ENCODE measurements at regions not wholly inside any gene's neighbourhood (a gene's known extent, or its start where the extent isn't known, plus 50 kb on each side); places are given as distances from the start of the nearest gene placed in this dataset.

- TF ChIP-seq JUNB (IDR thresholded peaks at IDR 0.05; ENCODE audit: unreplicated experiment) (no peak), NANOG (IDR thresholded peaks at IDR 0.05; ENCODE audit: borderline replicate concordance) (no peak), CREB1 (CRISPR knock-in tag; IDR thresholded peaks at IDR 0.05; ENCODE audit: low read depth) (no peak), ZNF331 (CRISPR knock-in tag; IDR thresholded peaks at IDR 0.05; ENCODE audit: low read depth) (no peak), POLR2AphosphoS5 (IDR thresholded peaks at IDR 0.05; ENCODE audit: low read depth) (no peak), ETS1 (IDR thresholded peaks at IDR 0.05) (peak; percentile 75; the same call in 1 of the 2 replicates)
- H3F3A ChIP-seq (replicated peaks; ENCODE audit: low read depth) = no peaks in the 10 kb centered on the region
- DNase-seq (ENCODE audit: low spot score) = peak; percentile 60
- no peaks in the 10 kb centered on the region; the same call in 2 of the 3 replicates for H3K9me3 Mint-ChIP-seq
- H3K27me3 ChIP-seq (ENCODE audit: insufficient read depth) = no peaks in the 10 kb centered on the region
- no peak overlapping the region for H3K27ac Mint-ChIP-seq
- H3K27ac ChIP-seq (ENCODE audit: low read depth) = no peak overlapping the region
- H4K20me1 ChIP-seq (replicated peaks; ENCODE audit: insufficient read depth) = no peaks in the 10 kb centered on the region
- peaks cover 8% of the 10 kb centered on the region for H3K4me1 ChIP-seq (ENCODE audit: insufficient read depth)
- H3K36me3 Mint-ChIP-seq (ENCODE audit: low read depth) = no peaks in the 10 kb centered on the region
- H3K27me3 Mint-ChIP-seq (ENCODE audit: insufficient read depth, low read depth, poor library complexity) = peaks cover 3% of the 10 kb centered on the region
- ATAC-seq = peak; percentile 89
- peaks cover 15% of the 10 kb centered on the region; the same call in 2 of the 3 replicates for H3K4me1 Mint-ChIP-seq
- peak overlapping the region; percentile 49; the same call in 2 of the 3 replicates for H3K4me3 Mint-ChIP-seq
- no peaks in the 10 kb centered on the region for H3K9me2 ChIP-seq (ENCODE audit: insufficient read depth)
- H3K79me2 ChIP-seq (replicated peaks; ENCODE audit: insufficient read depth) = no peaks in the 10 kb centered on the region
- no peaks in the 10 kb centered on the region for H3K36me3 ChIP-seq (ENCODE audit: insufficient read depth)
- H3K4me3 ChIP-seq = no peak overlapping the region
- H2AFZ ChIP-seq = no peak overlapping the region
- H3K4me2 ChIP-seq = no peak overlapping the region
These were observed 189.1 kb upstream of the PELI2 start for GRCh38 chr14:55929136-55929535.

- Mint-ChIP-seq H3K36me3 (ENCODE audit: low read depth) (no peaks in the 10 kb centered on the region; the same call in 2 of the 3 replicates), H3K27me3 (ENCODE audit: insufficient read depth, low read depth, poor library complexity) (peaks cover 3% of the 10 kb centered on the region), H3K9me3 (no peaks in the 10 kb centered on the region; the same call in 2 of the 3 replicates), H3K4me3 (no peak overlapping the region), H3K27ac (no peak overlapping the region), H3K4me1 (peaks cover 15% of the 10 kb centered on the region; the same call in 2 of the 3 replicates)
- no peak for ATAC-seq
- H4K20me1 ChIP-seq (replicated peaks; ENCODE audit: insufficient read depth) = no peaks in the 10 kb centered on the region
- H3K27me3 ChIP-seq (ENCODE audit: insufficient read depth) = no peaks in the 10 kb centered on the region
- H3K4me2 ChIP-seq = no peak overlapping the region
- no peaks in the 10 kb centered on the region for H3K79me2 ChIP-seq (replicated peaks; ENCODE audit: insufficient read depth)
- DNase-seq (ENCODE audit: low spot score) = no peak
- H3K27ac ChIP-seq (ENCODE audit: low read depth) = no peak overlapping the region
- H3K9me2 ChIP-seq (ENCODE audit: insufficient read depth) = no peaks in the 10 kb centered on the region
- H3K4me3 ChIP-seq = no peak overlapping the region
- H3K4me1 ChIP-seq (ENCODE audit: insufficient read depth) = no peaks in the 10 kb centered on the region
- H3F3A ChIP-seq (replicated peaks; ENCODE audit: low read depth) = no peaks in the 10 kb centered on the region
- H3K36me3 ChIP-seq (ENCODE audit: insufficient read depth) = no peaks in the 10 kb centered on the region
- H2AFZ ChIP-seq = no peak overlapping the region
- no peak for TF ChIP-seq CTCF (conservative IDR thresholded peaks at IDR 0.05; ENCODE audit: low read depth in 2 of 2)
- no peak for TF ChIP-seq REST (IDR thresholded peaks at IDR 0.05; ENCODE audit: unreplicated experiment)
- no peak for TF ChIP-seq ETS1 (IDR thresholded peaks at IDR 0.05)
- TF ChIP-seq EZH2phosphoT487 (IDR thresholded peaks at IDR 0.05; ENCODE audit: unreplicated experiment) = no peak
- TF ChIP-seq JUNB (IDR thresholded peaks at IDR 0.05; ENCODE audit: unreplicated experiment) = no peak
- no peak for TF ChIP-seq ZNF114 (CRISPR knock-in tag; IDR thresholded peaks at IDR 0.05)
- TF ChIP-seq EZH2 (IDR thresholded peaks at IDR 0.05; ENCODE audit: low read depth, unreplicated experiment) = no peak
These were observed 188.0 kb upstream of the PELI2 start for GRCh38 chr14:55930016-55930784.

All from GM23338 (cell line).